ENCODE measurements at regions not wholly inside any gene's neighbourhood (a gene's known extent, or its start where the extent isn't known, plus 50 kb on each side); places are given as distances from the start of the nearest gene placed in this dataset.
"Not testable (repeated sequence)": the region's sequence is repeated elsewhere in the genome, so short reads cannot be mapped to it uniquely, and the experiment has no call there.

DNA sequence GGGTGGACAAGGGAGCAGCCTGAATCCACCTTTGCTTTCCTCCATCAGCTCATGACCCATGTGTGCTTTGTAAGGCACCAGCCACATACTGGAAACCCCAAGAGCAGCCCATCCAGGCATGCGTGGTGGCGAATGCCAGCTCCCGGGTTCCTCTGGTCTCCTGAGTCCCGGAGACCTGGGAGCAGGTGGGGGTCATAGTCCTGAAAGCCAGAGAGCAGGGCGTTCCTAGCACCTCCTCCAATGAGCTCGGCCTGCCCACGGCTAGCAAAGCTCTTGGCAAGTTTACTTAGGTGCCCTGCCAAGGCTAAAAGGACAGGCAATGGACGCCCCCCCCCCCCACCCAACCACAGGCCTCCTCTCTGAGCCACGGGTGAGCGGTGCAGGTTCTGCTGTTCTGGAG is 3960.2 kb upstream of the TPTE start:
- no CpG with 5 or more reads among the region's 10 CpGs for WGBS (ENCODE audit: low lambda C conversion rate)
- H3K9me3 ChIP-seq; H3K36me3 ChIP-seq (replicated peaks in 1 of 2; ENCODE audit: control insufficient read depth in 1 of 2, insufficient read depth in 2 of 2, low read length in 1 of 2); DNase-seq; CTCF ChIA-PET; H3K27ac ChIP-seq (ENCODE audit: low read depth in 2 of 2, low read length in 1 of 2); H4K20me1 ChIP-seq (ENCODE audit: insufficient read depth); H3K9ac ChIP-seq; H3F3A ChIP-seq (replicated peaks; ENCODE audit: insufficient read depth); H3K27me3 ChIP-seq (ENCODE audit: insufficient read depth); POLR2A ChIA-PET; H3K4me3 ChIP-seq (ENCODE audit: low read depth in 2 of 2, low read length in 1 of 2); H3K9me2 ChIP-seq; H3K4me2 ChIP-seq; H3K79me2 ChIP-seq (ENCODE audit: insufficient read depth); H3K4me1 ChIP-seq (ENCODE audit: control insufficient read depth in 1 of 2, insufficient read depth in 2 of 2, low read depth in 1 of 2, low read length in 1 of 2); H2AFZ ChIP-seq (ENCODE audit: low read depth): not testable (repeated sequence)

- CTCF ChIA-PET, POLR2A ChIA-PET: not testable (repeated sequence)
Observed at GRCh38 chr21:6561578-6561977, 3959.8 kb upstream of the TPTE start.

GRCh38 chr21:6564543-6565166 is 3956.7 kb upstream of the TPTE start:
- H3K9me2 ChIP-seq, POLR2A ChIA-PET: not testable (repeated sequence)

More at GRCh38 chr21:6561578-6561977, 3959.8 kb upstream of the TPTE start:
- H3K27me3 ChIP-seq (ENCODE audit: insufficient read depth); H3F3A ChIP-seq (replicated peaks; ENCODE audit: insufficient read depth); H3K79me2 ChIP-seq (ENCODE audit: insufficient read depth); H3K4me2 ChIP-seq; H3K36me3 ChIP-seq (replicated peaks in 1 of 2; ENCODE audit: control insufficient read depth in 1 of 2, insufficient read depth in 2 of 2, low read length in 1 of 2); H3K27ac ChIP-seq (ENCODE audit: low read depth in 2 of 2, low read length in 1 of 2); H2AFZ ChIP-seq (ENCODE audit: low read depth); H3K4me1 ChIP-seq (ENCODE audit: control insufficient read depth in 1 of 2, insufficient read depth in 2 of 2, low read depth in 1 of 2, low read length in 1 of 2); H3K4me3 ChIP-seq (ENCODE audit: low read depth in 2 of 2, low read length in 1 of 2); DNase-seq; H3K9me3 ChIP-seq; H4K20me1 ChIP-seq (ENCODE audit: insufficient read depth); H3K9ac ChIP-seq; H3K9me2 ChIP-seq: not testable (repeated sequence)
- no CpG with 5 or more reads among the region's 9 CpGs for WGBS (ENCODE audit: low lambda C conversion rate)

GRCh38 chr21:6565190-6566094 is 3955.9 kb upstream of the TPTE start:
- CTCF ChIA-PET; H4K20me1 ChIP-seq (ENCODE audit: insufficient read depth); H3K27ac ChIP-seq (ENCODE audit: low read depth in 2 of 2, low read length in 1 of 2); H3K9ac ChIP-seq; DNase-seq; H3K4me2 ChIP-seq; H3K4me1 ChIP-seq (ENCODE audit: control insufficient read depth in 1 of 2, insufficient read depth in 2 of 2, low read depth in 1 of 2, low read length in 1 of 2); H2AFZ ChIP-seq (ENCODE audit: low read depth); H3K36me3 ChIP-seq (replicated peaks in 1 of 2; ENCODE audit: control insufficient read depth in 1 of 2, insufficient read depth in 2 of 2, low read length in 1 of 2); H3K27me3 ChIP-seq (ENCODE audit: insufficient read depth); H3K9me3 ChIP-seq; H3K4me3 ChIP-seq (ENCODE audit: low read depth in 2 of 2, low read length in 1 of 2); H3K79me2 ChIP-seq (ENCODE audit: insufficient read depth); POLR2A ChIA-PET; H3K9me2 ChIP-seq; H3F3A ChIP-seq (replicated peaks; ENCODE audit: insufficient read depth): not testable (repeated sequence)
- WGBS (ENCODE audit: low lambda C conversion rate), result 48% methylated on average over 6 of the region's 17 CpGs

More at GRCh38 chr21:6564543-6565166, 3956.7 kb upstream of the TPTE start:
- H3K27ac ChIP-seq (ENCODE audit: low read depth in 2 of 2, low read length in 1 of 2); H3K36me3 ChIP-seq (replicated peaks in 1 of 2; ENCODE audit: control insufficient read depth in 1 of 2, insufficient read depth in 2 of 2, low read length in 1 of 2); CTCF ChIA-PET; H3K9me3 ChIP-seq; H3K4me2 ChIP-seq; H3F3A ChIP-seq (replicated peaks; ENCODE audit: insufficient read depth); H3K4me1 ChIP-seq (ENCODE audit: control insufficient read depth in 1 of 2, insufficient read depth in 2 of 2, low read depth in 1 of 2, low read length in 1 of 2); H4K20me1 ChIP-seq (ENCODE audit: insufficient read depth); DNase-seq; H3K79me2 ChIP-seq (ENCODE audit: insufficient read depth); H3K4me3 ChIP-seq (ENCODE audit: low read depth in 2 of 2, low read length in 1 of 2); H2AFZ ChIP-seq (ENCODE audit: low read depth); H3K27me3 ChIP-seq (ENCODE audit: insufficient read depth); H3K9ac ChIP-seq: not testable (repeated sequence)
- WGBS (ENCODE audit: low lambda C conversion rate), result 100% methylated on average over 4 of the region's 44 CpGs

DNA sequence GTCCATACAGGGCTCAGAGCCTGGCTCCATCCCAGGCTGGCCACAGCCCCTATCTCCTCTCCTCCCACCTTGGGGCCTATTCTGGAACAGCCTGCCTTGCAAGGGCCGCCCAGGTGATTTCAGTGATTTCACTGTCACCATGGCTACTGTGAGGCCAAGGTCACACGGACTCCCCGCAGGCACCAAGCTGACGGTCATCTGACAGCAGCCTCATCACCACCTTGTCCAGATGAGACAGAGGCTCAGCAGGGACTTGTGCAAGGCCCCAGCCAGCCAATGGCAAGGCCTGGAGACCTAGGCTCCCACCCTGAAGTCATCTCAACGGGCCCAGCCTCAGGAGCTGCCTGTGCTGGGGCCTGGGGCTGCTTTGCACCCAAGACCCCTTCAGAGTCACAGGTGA is 3953.8 kb upstream of the TPTE start:
- H2AFZ ChIP-seq (ENCODE audit: low read depth); H3K4me1 ChIP-seq (ENCODE audit: control insufficient read depth in 1 of 2, insufficient read depth in 2 of 2, low read depth in 1 of 2, low read length in 1 of 2); CTCF ChIA-PET; H4K20me1 ChIP-seq (ENCODE audit: insufficient read depth); H3F3A ChIP-seq (replicated peaks; ENCODE audit: insufficient read depth); H3K27me3 ChIP-seq (ENCODE audit: insufficient read depth); H3K79me2 ChIP-seq (ENCODE audit: insufficient read depth); H3K4me3 ChIP-seq (ENCODE audit: low read depth in 2 of 2, low read length in 1 of 2); POLR2A ChIA-PET; H3K9ac ChIP-seq; H3K4me2 ChIP-seq; H3K27ac ChIP-seq (ENCODE audit: low read depth in 2 of 2, low read length in 1 of 2); H3K36me3 ChIP-seq (replicated peaks in 1 of 2; ENCODE audit: control insufficient read depth in 1 of 2, insufficient read depth in 2 of 2, low read length in 1 of 2); H3K9me2 ChIP-seq; DNase-seq; H3K9me3 ChIP-seq: not testable (repeated sequence)
- no CpG with 5 or more reads among the region's 5 CpGs for WGBS (ENCODE audit: low lambda C conversion rate)

GRCh38 chr21:6569152-6569551 is 3952.2 kb upstream of the TPTE start:
- H3K4me3 ChIP-seq (ENCODE audit: low read depth in 2 of 2, low read length in 1 of 2); H3K27me3 ChIP-seq (ENCODE audit: insufficient read depth); H3K9me2 ChIP-seq; H3K4me2 ChIP-seq; DNase-seq; H4K20me1 ChIP-seq (ENCODE audit: insufficient read depth); POLR2A ChIA-PET; H3K27ac ChIP-seq (ENCODE audit: low read depth in 2 of 2, low read length in 1 of 2); CTCF ChIA-PET; H3K79me2 ChIP-seq (ENCODE audit: insufficient read depth); H2AFZ ChIP-seq (ENCODE audit: low read depth); H3K9ac ChIP-seq; H3K9me3 ChIP-seq; H3K4me1 ChIP-seq (ENCODE audit: control insufficient read depth in 1 of 2, insufficient read depth in 2 of 2, low read depth in 1 of 2, low read length in 1 of 2); H3F3A ChIP-seq (replicated peaks; ENCODE audit: insufficient read depth); H3K36me3 ChIP-seq (replicated peaks in 1 of 2; ENCODE audit: control insufficient read depth in 1 of 2, insufficient read depth in 2 of 2, low read length in 1 of 2): not testable (repeated sequence)
- no CpG with 5 or more reads among the region's 16 CpGs for WGBS (ENCODE audit: low lambda C conversion rate)

Data from SK-N-SH (cell line).